Neural cell (in vitro differentiated cells): ENCODE measurements at regions not wholly inside any gene's neighbourhood (a gene's known extent, or its start where the extent isn't known, plus 50 kb on each side); places are given as distances from the start of the nearest gene placed in this dataset.
"Not testable (repeated sequence)": the region's sequence is repeated elsewhere in the genome, so short reads cannot be mapped to it uniquely, and the experiment has no call there.

Experiments
- H2AFZ ChIP-seq: fragments of 200-600, 300-800 bp; sonication (generic), shearing (Covaris generic); 2 replicates; pipeline ENCODE4 v1.6.0; 2014; ENCODE audit warnings: low read depth, mild to moderate bottlenecking, antibody characterized with exemption, low read length, moderate library complexity
- H3F3A ChIP-seq: fragments of 200-600 bp; shearing (Covaris generic); 2 replicates; pipeline ENCODE4 v1.6.1; 2016; ENCODE audit warnings: mild to moderate bottlenecking, moderate library complexity, mixed read lengths, antibody characterized with exemption, low read length; ENCODE audit not compliant: insufficient read depth, poor library complexity, severe bottlenecking
- H3K27ac ChIP-seq: fragments of 200-600, 300-800 bp; sonication (generic), shearing (Covaris generic); 2 replicates; pipeline ENCODE4 v1.5.1; 2014; ENCODE audit warnings: mild to moderate bottlenecking, low read length, moderate library complexity
- H3K27me3 ChIP-seq: fragments of 300-800, 200-600 bp; sonication (generic), shearing (Covaris generic); 2 replicates; pipeline ENCODE4 v1.6.0; 2014; ENCODE audit warnings: mild to moderate bottlenecking, low read depth, low read length, moderate library complexity; ENCODE audit not compliant: insufficient read depth
- H3K36me3 ChIP-seq: fragments of 300-800, 200-600 bp; sonication (generic), shearing (Covaris generic); 2 replicates; pipeline ENCODE4 v1.5.1; 2014; ENCODE audit warnings: mild to moderate bottlenecking, antibody characterized with exemption, low read length, moderate library complexity; ENCODE audit not compliant: insufficient read depth
- H3K4me2 ChIP-seq: fragments of 300-800, 200-600 bp; sonication (generic), shearing (Covaris generic); 2 replicates; pipeline ENCODE4 v1.6.0; 2014; ENCODE audit warnings: mild to moderate bottlenecking, low read length
- H3K4me3 ChIP-seq: fragments of 300-800, 200-600 bp; sonication (generic), shearing (Covaris generic); 2 replicates; pipeline ENCODE4 v1.5.1; 2014; ENCODE audit warnings: mild to moderate bottlenecking, low read length, moderate library complexity
- H3K79me2 ChIP-seq: fragments of 200-600 bp; shearing (Covaris generic); replicated peaks from 2 replicates; pipeline ENCODE4 v1.6.0; 2014; ENCODE audit warnings: mild to moderate bottlenecking, low read length, moderate library complexity; ENCODE audit not compliant: insufficient read depth
- H3K9ac ChIP-seq: fragments of 300-800, 200-600 bp; sonication (generic), shearing (Covaris generic); 2 replicates; pipeline ENCODE4 v1.6.1; 2016; ENCODE audit warnings: mild to moderate bottlenecking, low read length, mixed read lengths
- H3K9me2 ChIP-seq: fragments of 200-600 bp; shearing (Covaris generic); 2 replicates; pipeline ENCODE4 v1.6.1; 2016; ENCODE audit warnings: mild to moderate bottlenecking, low read length, mixed read lengths; ENCODE audit not compliant: insufficient read depth
- H3K9me3 ChIP-seq: fragments of 200-600, 300-800 bp; sonication (generic), shearing (Covaris generic); 2 replicates; pipeline ENCODE4 v1.6.1; 2016; ENCODE audit warnings: mild to moderate bottlenecking, mixed run types, low read length, moderate library complexity, mixed read lengths
- H4K20me1 ChIP-seq: fragments of 200-600 bp; shearing (Covaris generic); 2 replicates; pipeline ENCODE4 v1.6.1; 2016; ENCODE audit warnings: mild to moderate bottlenecking, mixed run types; ENCODE audit not compliant: insufficient read depth
- CTCF ChIP-seq: fragments of 450-650 bp; IDR thresholded peaks from 2 replicates; pipeline ENCODE4 v1.5.1; 2014; ENCODE audit warnings: antibody characterized with exemption, mild to moderate bottlenecking, moderate library complexity; ENCODE audit not compliant: poor library complexity, severe bottlenecking
- EP300 ChIP-seq: fragments of 450-650 bp; conservative IDR thresholded peaks from 2 replicates; pipeline ENCODE4 v1.6.1; 2014; ENCODE audit warnings: antibody characterized with exemption, mild to moderate bottlenecking, moderate library complexity; ENCODE audit not compliant: poor library complexity, severe bottlenecking
- EZH2 ChIP-seq: fragments of 200-600, 300-800 bp; shearing (Covaris generic), sonication (generic); IDR thresholded peaks from 2 replicates; pipeline ENCODE4 v1.6.1; 2014; ENCODE audit warnings: antibody characterized with exemption, low read length, borderline replicate concordance, mild to moderate bottlenecking; ENCODE audit not compliant: insufficient read depth, poor library complexity, severe bottlenecking
- MXI1 ChIP-seq: fragments of 450-650 bp; conservative IDR thresholded peaks from 2 replicates; pipeline ENCODE4 v1.6.1; 2014; ENCODE audit warnings: antibody characterized with exemption, mild to moderate bottlenecking; ENCODE audit not compliant: poor library complexity, severe bottlenecking
- POLR2AphosphoS5 ChIP-seq: IDR thresholded peaks from 2 replicates; pipeline ENCODE4 v1.6.1; 2012
- RAD21 ChIP-seq: fragments of 450-650 bp; conservative IDR thresholded peaks from 2 replicates; pipeline ENCODE4 v1.6.1; 2014; ENCODE audit warnings: antibody characterized with exemption, mild to moderate bottlenecking, moderate library complexity
- REST ChIP-seq: IDR thresholded peaks from 2 replicates; pipeline ENCODE4 v1.6.1; 2012; ENCODE audit warnings: borderline replicate concordance
- SMC3 ChIP-seq: fragments of 450-650 bp; conservative IDR thresholded peaks from 2 replicates; pipeline ENCODE4 v1.6.1; 2014; ENCODE audit warnings: antibody characterized with exemption, mild to moderate bottlenecking, moderate library complexity; ENCODE audit not compliant: poor library complexity
- TAF1 ChIP-seq: IDR thresholded peaks from 2 replicates; pipeline ENCODE4 v1.6.1; 2012; ENCODE audit warnings: low read depth

- not testable (repeated sequence) for H3K27ac ChIP-seq, H3F3A ChIP-seq, H3K4me3 ChIP-seq, H2AFZ ChIP-seq, H3K27me3 ChIP-seq, H3K9me3 ChIP-seq, H3K4me2 ChIP-seq, H3K36me3 ChIP-seq, H3K79me2 ChIP-seq, H3K9me2 ChIP-seq, H4K20me1 ChIP-seq, H3K9ac ChIP-seq
Measured at GRCh38 chr3:66842761-66843464, 155.2 kb upstream of the KBTBD8 start.

- H3K9me2 ChIP-seq, result no peaks in the 10 kb centered on the region
- no peaks in the 10 kb centered on the region for H3K27me3 ChIP-seq
- no peaks in the 10 kb centered on the region for H3K79me2 ChIP-seq
- no peaks in the 10 kb centered on the region for H3K9me3 ChIP-seq
- TF ChIP-seq EP300 (no peak), SMC3 (no peak), MXI1 (no peak), POLR2AphosphoS5 (no peak), EZH2 (no peak), REST (no peak), CTCF (no peak), TAF1 (no peak), RAD21 (no peak)
- H4K20me1 ChIP-seq, result no peaks in the 10 kb centered on the region
- H3K9ac ChIP-seq, result no peak overlapping the region
- no peaks in the 10 kb centered on the region for H3K36me3 ChIP-seq
- no peak overlapping the region for H3K4me3 ChIP-seq
- no peak overlapping the region for H3K4me2 ChIP-seq
- H2AFZ ChIP-seq, result no peak overlapping the region
- no peak overlapping the region for H3K27ac ChIP-seq
- no peaks in the 10 kb centered on the region for H3F3A ChIP-seq
Measured at GRCh38 chr3:66851894-66852613, 146.1 kb upstream of the KBTBD8 start.
